GM20000 (cell line): ENCODE measurements at regions not wholly inside any gene's neighbourhood (a gene's known extent, or its start where the extent isn't known, plus 50 kb on each side); places are given as distances from the start of the nearest gene placed in this dataset.

Source experiments
- DNase-seq: peaks from one replicate; pipeline ENCODE4 v3.0.0; 2012; ENCODE audit warnings: low spot score
- TF ChIP-seq, protein P1 (sequence below): IDR thresholded peaks from 2 replicates; pipeline ENCODE4 v1.5.1; 2012; ENCODE audit warnings: mild to moderate bottlenecking, control low read depth; ENCODE audit errors: extremely low read depth, missing control alignments

DNA sequence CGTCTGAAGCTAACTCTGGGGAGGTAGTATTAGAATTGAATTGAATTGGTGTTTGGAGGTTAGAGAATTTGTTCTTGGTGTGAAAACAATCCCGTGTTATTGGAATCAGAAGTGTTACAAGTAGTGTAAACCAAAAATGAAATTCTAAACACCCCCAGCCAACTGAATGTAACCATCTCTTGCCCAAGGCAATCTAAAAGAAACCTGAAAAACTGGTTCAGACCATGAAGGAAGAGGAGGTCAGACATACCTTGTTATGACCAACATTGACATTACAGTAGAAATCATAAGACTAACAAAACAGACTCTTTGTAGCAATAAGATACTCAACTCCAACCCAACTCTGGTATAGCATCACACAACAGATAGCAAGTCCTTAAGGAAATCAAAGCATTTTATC, 159.0 kb downstream of the TUSC1 start:
- TF ChIP-seq, protein P1, sequence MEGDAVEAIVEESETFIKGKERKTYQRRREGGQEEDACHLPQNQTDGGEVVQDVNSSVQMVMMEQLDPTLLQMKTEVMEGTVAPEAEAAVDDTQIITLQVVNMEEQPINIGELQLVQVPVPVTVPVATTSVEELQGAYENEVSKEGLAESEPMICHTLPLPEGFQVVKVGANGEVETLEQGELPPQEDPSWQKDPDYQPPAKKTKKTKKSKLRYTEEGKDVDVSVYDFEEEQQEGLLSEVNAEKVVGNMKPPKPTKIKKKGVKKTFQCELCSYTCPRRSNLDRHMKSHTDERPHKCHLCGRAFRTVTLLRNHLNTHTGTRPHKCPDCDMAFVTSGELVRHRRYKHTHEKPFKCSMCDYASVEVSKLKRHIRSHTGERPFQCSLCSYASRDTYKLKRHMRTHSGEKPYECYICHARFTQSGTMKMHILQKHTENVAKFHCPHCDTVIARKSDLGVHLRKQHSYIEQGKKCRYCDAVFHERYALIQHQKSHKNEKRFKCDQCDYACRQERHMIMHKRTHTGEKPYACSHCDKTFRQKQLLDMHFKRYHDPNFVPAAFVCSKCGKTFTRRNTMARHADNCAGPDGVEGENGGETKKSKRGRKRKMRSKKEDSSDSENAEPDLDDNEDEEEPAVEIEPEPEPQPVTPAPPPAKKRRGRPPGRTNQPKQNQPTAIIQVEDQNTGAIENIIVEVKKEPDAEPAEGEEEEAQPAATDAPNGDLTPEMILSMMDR: no peak
- no peak for DNase-seq

DNA sequence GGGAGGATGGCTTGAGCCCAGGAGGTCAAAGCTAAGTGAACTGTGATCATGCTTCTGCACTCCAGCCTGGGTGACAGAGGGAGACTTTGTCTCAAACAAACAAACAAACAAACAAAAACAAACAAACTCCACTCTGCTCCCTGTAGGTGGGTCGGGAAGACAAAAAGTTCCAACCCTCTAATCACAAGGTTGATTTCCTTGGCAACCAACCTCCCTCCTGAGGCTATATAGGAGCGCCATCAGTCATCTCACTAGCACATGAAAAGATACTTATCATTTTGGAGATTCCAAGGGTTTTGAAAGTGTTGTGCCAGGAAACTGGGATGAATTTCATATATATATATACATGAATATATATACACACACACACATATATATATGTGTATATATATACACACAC, 160.5 kb downstream of the TUSC1 start:
- TF ChIP-seq, protein P1: no peak
- no peak for DNase-seq

DNA sequence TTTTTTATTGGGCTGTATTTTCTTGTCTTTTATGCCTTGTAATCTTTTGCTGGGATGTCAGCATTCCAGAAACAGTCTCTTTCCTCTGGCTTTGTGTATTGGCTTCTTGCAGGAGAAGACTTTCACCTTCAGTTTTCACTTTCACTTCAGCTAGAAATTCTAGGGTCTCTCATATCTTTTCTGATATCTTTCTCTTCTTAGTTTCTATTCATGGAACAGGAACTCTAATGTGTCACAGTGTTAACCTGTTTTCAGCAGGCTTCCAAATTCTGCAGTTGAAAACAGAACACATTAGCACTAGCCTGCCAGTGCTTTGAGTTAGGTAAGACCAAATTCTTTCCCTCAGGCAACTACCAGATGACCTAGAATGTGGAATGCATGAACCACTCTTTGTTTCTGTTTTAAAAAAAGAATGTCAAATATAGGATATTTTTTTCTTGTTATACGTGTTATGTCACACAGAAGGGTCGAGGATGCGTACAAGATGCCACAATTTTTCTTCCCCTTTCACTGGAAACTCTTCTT, 164.7 kb downstream of the TUSC1 start:
- DNase-seq: no peak
- TF ChIP-seq, protein P1: no peak

DNA sequence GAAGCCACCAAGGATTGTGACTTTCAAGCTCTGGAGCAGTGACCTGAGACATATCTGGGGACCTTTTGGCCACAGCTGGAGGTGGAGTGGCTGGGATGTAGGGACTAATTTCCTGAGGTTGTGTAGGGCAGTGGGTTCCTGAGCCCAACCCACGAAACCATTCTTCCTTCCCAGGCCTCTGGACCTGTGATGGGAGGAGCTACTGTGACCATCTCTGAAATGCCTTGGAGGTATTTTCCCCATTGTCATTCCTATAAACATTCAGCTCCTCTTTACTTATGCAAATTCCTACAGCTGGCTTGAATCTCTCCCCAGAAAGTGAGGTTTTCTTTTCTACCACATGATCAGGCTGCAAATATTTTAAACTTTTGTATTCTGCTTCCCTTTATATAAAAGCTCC, 172.6 kb downstream of the TUSC1 start:
- TF ChIP-seq, protein P1: no peak
- no peak for DNase-seq

DNA sequence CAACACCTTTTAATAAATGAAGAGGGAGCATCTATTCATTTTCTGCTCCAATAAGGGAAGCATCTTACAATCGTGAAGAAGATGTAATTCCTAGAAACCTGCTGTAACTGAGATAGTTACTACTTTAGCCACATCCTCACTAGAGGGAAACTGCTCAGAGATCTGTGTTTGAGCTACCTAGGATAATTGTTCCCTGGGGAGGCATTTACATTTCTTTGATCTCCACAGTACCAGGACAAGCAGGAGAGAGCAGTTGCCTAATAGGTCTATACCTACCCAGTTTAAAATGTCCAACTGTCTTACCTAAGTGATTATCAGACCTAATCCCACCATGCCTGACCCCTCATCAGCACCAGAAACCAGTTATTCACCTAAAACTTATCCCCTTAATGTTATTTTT, 196.9 kb downstream of the TUSC1 start:
- TF ChIP-seq, protein P1: no peak
- no peak for DNase-seq

DNA sequence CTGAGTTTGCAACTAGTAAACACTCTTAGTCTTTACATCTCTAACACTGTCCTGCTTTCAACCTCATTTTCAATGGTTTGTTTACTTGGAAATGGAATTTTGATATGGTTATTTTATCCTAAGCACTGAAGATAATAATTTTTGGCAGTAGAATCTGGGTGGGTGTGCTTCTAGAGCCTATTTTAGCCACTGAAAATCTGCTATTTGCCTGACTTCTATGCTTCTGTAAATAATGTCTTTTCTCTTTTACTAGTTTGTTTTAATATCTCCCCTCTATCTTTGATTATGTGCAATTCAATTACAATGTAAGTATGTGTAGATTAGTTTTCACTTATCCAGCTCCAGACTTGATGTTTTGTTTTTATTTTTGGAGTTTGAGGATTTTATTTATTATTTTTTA, 197.5 kb downstream of the TUSC1 start:
- TF ChIP-seq, protein P1: no peak
- DNase-seq: no peak

DNA sequence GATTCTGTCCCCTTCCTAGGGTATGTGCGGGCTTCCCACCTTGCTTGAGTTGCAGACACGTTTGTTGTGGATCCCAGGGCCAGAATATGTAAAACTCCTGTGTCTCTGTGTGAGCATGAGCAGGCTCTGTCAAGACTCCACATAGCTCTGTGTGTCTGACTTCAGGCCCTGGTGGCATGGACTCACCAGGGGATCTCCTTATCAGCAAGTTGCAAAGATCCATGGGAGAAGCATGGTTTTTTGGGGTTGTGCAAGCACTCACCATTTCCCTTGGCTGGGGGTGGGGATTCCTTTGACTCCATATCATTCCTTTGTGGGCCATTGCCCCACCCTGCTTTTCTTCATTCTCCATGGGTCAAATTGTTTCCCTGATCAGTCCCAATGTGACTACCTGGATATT, 205.6 kb downstream of the TUSC1 start:
- DNase-seq: no peak
- TF ChIP-seq, protein P1: no peak
